Neutrophil (primary cell): ENCODE measurements at regions not wholly inside any gene's neighbourhood (a gene's known extent, or its start where the extent isn't known, plus 50 kb on each side); places are given as distances from the start of the nearest gene placed in this dataset.

Source experiments
- H3K27ac ChIP-seq: fragments of 200-600 bp; sonication (generic); 2 replicates; pipeline ENCODE4 v1.5.1; 2016; ENCODE audit warnings: mild to moderate bottlenecking, moderate library complexity
- H3K27me3 ChIP-seq: fragments of 200-600 bp; sonication (generic); 2 replicates; pipeline ENCODE4 v1.6.0; 2016; ENCODE audit warnings: mild to moderate bottlenecking
- H3K36me3 ChIP-seq: fragments of 200-600 bp; sonication (generic); 2 replicates; pipeline ENCODE4 v1.5.1; 2017
- H3K4me1 ChIP-seq, 2 experiments: fragments of 200-600 bp in 1 of 2; sonication (generic) in 1 of 2; 1 replicate in 1 of 2; 2 replicates in 1 of 2; pipeline versions ENCODE4 v1.5.1 to v1.6.1; 2013 to 2016; ENCODE audit warnings: low read depth in 1 of 2, low read length in 1 of 2, mild to moderate bottlenecking in 1 of 2, moderate library complexity in 1 of 2; ENCODE audit not compliant: control insufficient read depth in 1 of 2, insufficient read depth in 1 of 2
- H3K4me3 ChIP-seq, 2 experiments: fragments of 200-600 bp in 1 of 2; sonication (generic) in 1 of 2; 1 replicate in 1 of 2; 2 replicates in 1 of 2; pipeline ENCODE4 v1.5.1; 2013 to 2016; ENCODE audit warnings: low read depth in 1 of 2, low read length in 1 of 2, mild to moderate bottlenecking in 1 of 2, moderate library complexity in 1 of 2
- H3K9me3 ChIP-seq: fragments of 200-600 bp; sonication (generic); 2 replicates; pipeline ENCODE4 v1.5.1; 2016
- CTCF ChIP-seq: fragments of 200-600 bp; sonication (generic); IDR thresholded peaks from 2 replicates; pipeline ENCODE4 v1.5.1; 2016; ENCODE audit warnings: antibody characterized with exemption

DNA sequence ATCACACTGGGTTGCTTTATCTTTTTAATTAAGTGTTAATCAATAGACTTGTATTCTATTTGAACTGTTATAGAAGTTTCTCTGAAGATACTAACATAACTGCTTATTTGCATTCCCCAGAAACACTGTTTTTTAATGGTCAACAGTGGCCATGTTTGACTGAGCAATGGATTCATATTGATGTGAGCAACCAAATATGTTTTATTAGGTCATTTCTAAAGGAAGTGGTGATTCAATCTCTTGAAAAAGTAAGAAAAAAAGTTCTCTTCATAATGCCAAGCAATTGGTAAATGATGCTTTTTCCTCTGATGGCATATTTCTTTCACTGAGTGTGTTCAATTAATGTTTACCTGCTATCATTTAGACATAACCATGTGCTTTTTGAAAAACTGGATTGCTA is 593.0 kb upstream of the CITED2 start:
- no peaks in the 10 kb centered on the region for H3K27me3 ChIP-seq
- H3K9me3 ChIP-seq, result no peaks in the 10 kb centered on the region
- no peaks in the 10 kb centered on the region for H3K36me3 ChIP-seq
- H3K4me3 ChIP-seq, result no peak overlapping the region
- no peak for TF ChIP-seq CTCF
- no peak overlapping the region for H3K27ac ChIP-seq
- H3K4me1 ChIP-seq, result no peaks in the 10 kb centered on the region

DNA sequence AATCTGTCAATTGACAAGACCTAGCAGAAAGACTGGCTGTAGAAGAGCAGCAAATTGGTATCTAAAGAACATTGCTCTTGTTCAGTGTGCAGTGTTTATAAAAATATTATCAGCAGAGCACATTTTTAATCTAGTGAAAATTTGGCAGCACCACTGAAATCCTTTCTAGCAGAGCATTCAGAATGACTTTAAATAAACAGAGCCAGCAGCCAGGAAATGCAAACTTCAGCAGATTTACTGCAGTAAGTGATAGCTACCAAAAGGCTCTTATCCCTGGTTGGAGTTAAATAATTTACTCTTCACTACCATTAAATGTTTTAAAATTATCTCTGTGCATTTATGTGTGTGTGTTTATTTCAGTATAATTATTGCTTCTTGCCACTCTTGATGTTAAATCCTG is 590.9 kb upstream of the CITED2 start:
- Histone ChIP-seq H3K9me3 (no peaks in the 10 kb centered on the region), H3K27ac (no peak overlapping the region), H3K4me1 (no peaks in the 10 kb centered on the region), H3K4me3 (no peak overlapping the region), H3K36me3 (no peaks in the 10 kb centered on the region), H3K27me3 (no peaks in the 10 kb centered on the region)
- no peak for TF ChIP-seq CTCF

- H3K36me3 ChIP-seq, result no peaks in the 10 kb centered on the region
- no peaks in the 10 kb centered on the region for H3K9me3 ChIP-seq
- H3K4me3 ChIP-seq, result no peak overlapping the region
- H3K4me1 ChIP-seq, result no peaks in the 10 kb centered on the region
- H3K27ac ChIP-seq, result no peak overlapping the region
- no peak for TF ChIP-seq CTCF
- no peaks in the 10 kb centered on the region for H3K27me3 ChIP-seq
These were observed 590.3 kb upstream of the CITED2 start for GRCh38 chr6:139964737-139965136.

GRCh38 chr6:139962654-139963347 is 588.4 kb upstream of the CITED2 start:
- H3K27me3 ChIP-seq, result no peaks in the 10 kb centered on the region
- no peaks in the 10 kb centered on the region for H3K36me3 ChIP-seq
- no peak overlapping the region for H3K27ac ChIP-seq
- H3K4me3 ChIP-seq, result no peak overlapping the region
- no peaks in the 10 kb centered on the region for H3K9me3 ChIP-seq
- H3K4me1 ChIP-seq, result no peaks in the 10 kb centered on the region
- TF ChIP-seq CTCF, result no peak

- no peaks in the 10 kb centered on the region for H3K9me3 ChIP-seq
- no peak overlapping the region for H3K27ac ChIP-seq
- no peaks in the 10 kb centered on the region for H3K4me1 ChIP-seq
- no peak overlapping the region for H3K4me3 ChIP-seq
- no peak for TF ChIP-seq CTCF
- no peaks in the 10 kb centered on the region for H3K27me3 ChIP-seq
- H3K36me3 ChIP-seq, result no peaks in the 10 kb centered on the region
These were observed 586.7 kb upstream of the CITED2 start for GRCh38 chr6:139961190-139961589.
